Suprapubic skin (tissue), 3 donors: ENCODE measurements at regions not wholly inside any gene's neighbourhood (a gene's known extent, or its start where the extent isn't known, plus 50 kb on each side); places are given as distances from the start of the nearest gene placed in this dataset.

Experiments used
- CTCF ChIP-seq, 2 donors: fragments of 200-600 bp in 1 of 2; fragments of 450-650 bp in 1 of 2; sonication (generic) in 1 of 2; IDR thresholded peaks; one replicate each; pipeline ENCODE4 v1.5.1; 2016 to 2019; ENCODE audit warnings: antibody characterized with exemption in 2 of 2, mild to moderate bottlenecking in 1 of 2, moderate library complexity in 1 of 2
- EP300 ChIP-seq: sonication (generic); formaldehyde crosslinking; IDR thresholded peaks from one replicate; pipeline ENCODE4 v1.6.1; 2017; ENCODE audit warnings: antibody characterized with exemption

DNA sequence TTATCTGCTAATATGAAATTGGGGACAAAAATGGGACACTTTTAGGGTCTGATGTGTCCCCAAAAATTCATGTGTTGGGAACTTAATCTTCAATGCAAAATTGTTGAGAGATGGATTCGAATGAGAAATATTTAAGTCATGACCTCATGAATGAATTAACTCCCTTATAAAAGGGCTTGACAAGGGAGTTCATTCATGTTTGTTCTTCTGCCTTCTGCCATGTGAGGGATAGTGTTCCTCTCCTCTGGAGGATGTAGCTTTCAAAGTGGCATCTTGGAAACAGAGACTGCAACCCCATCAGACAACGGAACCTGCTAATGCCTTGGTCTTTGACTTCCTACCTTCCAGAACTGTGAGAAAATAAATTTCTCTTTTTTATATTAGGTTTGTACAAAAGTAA lies 89.2 kb upstream of the LINC00305 start:
- TF ChIP-seq CTCF (IDR thresholded peaks at IDR 0.05), result no peak
- TF ChIP-seq EP300, result no peak
